ENCODE measurements at regions not wholly inside any gene's neighbourhood (a gene's known extent, or its start where the extent isn't known, plus 50 kb on each side); places are given as distances from the start of the nearest gene placed in this dataset.

GRCh38 chr4:173936861-173937260 is 346.6 kb downstream of the FBXO8 start (continued):
- no peak for TF ChIP-seq KDM4A (IDR thresholded peaks at IDR 0.05; ENCODE audit: low read depth, low read length, severe bottlenecking)
